Ovary (tissue), 3 donors: ENCODE measurements at regions not wholly inside any gene's neighbourhood (a gene's known extent, or its start where the extent isn't known, plus 50 kb on each side); places are given as distances from the start of the nearest gene placed in this dataset.

Source experiments
- CTCF ChIP-seq, 3 donors: fragments of 450-650 bp in 2 of 3; fragments of 200-600 bp in 1 of 3; IDR thresholded peaks; one replicate each; pipeline versions ENCODE4 v1.5.1 to v1.8.0; 2016 to 2022; ENCODE audit warnings: antibody characterized with exemption in 3 of 3, mild to moderate bottlenecking in 1 of 3
- EP300 ChIP-seq: sonication (generic); formaldehyde crosslinking; IDR thresholded peaks from one replicate; pipeline ENCODE4 v1.6.1; 2017; ENCODE audit warnings: antibody characterized with exemption
- donor health status: DM: no; HTN: no; CAD: no.

- TF ChIP-seq CTCF (IDR thresholded peaks at IDR 0.05) (no peak), EP300 (no peak)
Observed at GRCh38 chr18:46199515-46200147, 95.4 kb downstream of the HAUS1 start.
